HepG2 (cell line): ENCODE measurements at regions not wholly inside any gene's neighbourhood (a gene's known extent, or its start where the extent isn't known, plus 50 kb on each side); places are given as distances from the start of the nearest gene placed in this dataset.

Source experiments
- CC2D1A ChIP-seq: sonication (generic); formaldehyde crosslinking; IDR thresholded peaks from 2 replicates; pipeline ENCODE4 v1.8.1; 2023; ENCODE audit warnings: mild to moderate bottlenecking, missing genetic modification reagents
- ISL2 ChIP-seq: sonication (generic); formaldehyde crosslinking; IDR thresholded peaks from 2 replicates; pipeline ENCODE4 v1.5.0; 2020; ENCODE audit warnings: missing genetic modification reagents
- KDM3A ChIP-seq: IDR thresholded peaks from 2 replicates; pipeline ENCODE4 v1.6.1; 2018; ENCODE audit warnings: low read depth, missing compliant biosample characterization
- KDM4B ChIP-seq: sonication (generic); formaldehyde crosslinking; IDR thresholded peaks from 2 replicates; pipeline ENCODE4 v1.4.0; 2020; ENCODE audit warnings: missing genetic modification reagents
- MED1 ChIP-seq: sonication (generic); formaldehyde crosslinking; IDR thresholded peaks from 2 replicates; pipeline ENCODE4 v1.4.0; 2020; ENCODE audit warnings: missing genetic modification reagents
- NFIC ChIP-seq: IDR thresholded peaks from 2 replicates; pipeline ENCODE4 v1.6.1; 2012; ENCODE audit warnings: mild to moderate bottlenecking, low read length, inconsistent platforms
- NR2F2 ChIP-seq: IDR thresholded peaks from 2 replicates; pipeline ENCODE4 v1.6.1; 2012; ENCODE audit warnings: low read depth, inconsistent platforms, borderline replicate concordance
- NR2F6 ChIP-seq, 2 experiments: IDR thresholded peaks; 2 replicates each; pipeline ENCODE4 v1.6.1; 2016; ENCODE audit warnings: antibody characterized with exemption in 1 of 2, mild to moderate bottlenecking in 1 of 2
- ONECUT2 ChIP-seq: sonication (generic); formaldehyde crosslinking; IDR thresholded peaks from 2 replicates; pipeline ENCODE4 v1.4.0; 2020; ENCODE audit warnings: missing genetic modification reagents
- PITX1 ChIP-seq: sonication (generic); formaldehyde crosslinking; IDR thresholded peaks from 2 replicates; pipeline ENCODE4 v1.5.1; 2020; ENCODE audit warnings: mild to moderate bottlenecking, missing genetic modification reagents
- RARA ChIP-seq: IDR thresholded peaks from 2 replicates; pipeline ENCODE4 v1.6.1; 2016; ENCODE audit warnings: missing genetic modification reagents, missing compliant biosample characterization
- SALL1 ChIP-seq: sonication (generic); formaldehyde crosslinking; IDR thresholded peaks from 2 replicates; pipeline ENCODE4 v1.8.0; 2022; ENCODE audit warnings: mild to moderate bottlenecking, missing genetic modification reagents
- TIGD3 ChIP-seq: sonication (generic); formaldehyde crosslinking; IDR thresholded peaks from 2 replicates; pipeline ENCODE4 v1.5.1; 2020; ENCODE audit warnings: mild to moderate bottlenecking, missing genetic modification reagents, borderline replicate concordance
- ZNF138 ChIP-seq: sonication (generic); formaldehyde crosslinking; IDR thresholded peaks from 2 replicates; pipeline ENCODE4 v1.5.0; 2020; ENCODE audit warnings: mild to moderate bottlenecking, low read depth, missing genetic modification reagents
- ZNF558 ChIP-seq: sonication (generic); formaldehyde crosslinking; IDR thresholded peaks from 2 replicates; pipeline ENCODE4 v1.9.0; 2022; ENCODE audit warnings: mild to moderate bottlenecking, missing genetic modification reagents, borderline replicate concordance
- ZNF75D ChIP-seq: sonication (generic); formaldehyde crosslinking; IDR thresholded peaks from 2 replicates; pipeline ENCODE4 v1.8.1; 2023; ENCODE audit warnings: missing genetic modification reagents, mild to moderate bottlenecking, borderline replicate concordance
- ZNF768 ChIP-seq: sonication (generic); formaldehyde crosslinking; IDR thresholded peaks from 2 replicates; pipeline ENCODE4 v1.4.0; 2020; ENCODE audit warnings: missing genetic modification reagents
- ZZZ3 ChIP-seq: sonication (generic); formaldehyde crosslinking; IDR thresholded peaks from 2 replicates; pipeline ENCODE4 v1.4.0; 2020; ENCODE audit warnings: missing genetic modification reagents, mild to moderate bottlenecking, borderline replicate concordance
- TF ChIP-seq, protein P1 (sequence below): sonication (generic); formaldehyde crosslinking; IDR thresholded peaks from 2 replicates; pipeline ENCODE4 v1.5.1; 2020; ENCODE audit warnings: mild to moderate bottlenecking, missing genetic modification reagents, borderline replicate concordance
- TF ChIP-seq, protein P2 (sequence below): sonication (generic); formaldehyde crosslinking; IDR thresholded peaks from 2 replicates; pipeline ENCODE4 v1.4.0; 2020; ENCODE audit warnings: missing genetic modification reagents, low read depth, mild to moderate bottlenecking, borderline replicate concordance
- TF ChIP-seq, protein P3 (sequence below): sonication (generic); formaldehyde crosslinking; conservative IDR thresholded peaks from 2 replicates; pipeline ENCODE4 v1.4.0; 2020; ENCODE audit warnings: mild to moderate bottlenecking, missing genetic modification reagents, moderate library complexity

- TF ChIP-seq, protein P1, sequence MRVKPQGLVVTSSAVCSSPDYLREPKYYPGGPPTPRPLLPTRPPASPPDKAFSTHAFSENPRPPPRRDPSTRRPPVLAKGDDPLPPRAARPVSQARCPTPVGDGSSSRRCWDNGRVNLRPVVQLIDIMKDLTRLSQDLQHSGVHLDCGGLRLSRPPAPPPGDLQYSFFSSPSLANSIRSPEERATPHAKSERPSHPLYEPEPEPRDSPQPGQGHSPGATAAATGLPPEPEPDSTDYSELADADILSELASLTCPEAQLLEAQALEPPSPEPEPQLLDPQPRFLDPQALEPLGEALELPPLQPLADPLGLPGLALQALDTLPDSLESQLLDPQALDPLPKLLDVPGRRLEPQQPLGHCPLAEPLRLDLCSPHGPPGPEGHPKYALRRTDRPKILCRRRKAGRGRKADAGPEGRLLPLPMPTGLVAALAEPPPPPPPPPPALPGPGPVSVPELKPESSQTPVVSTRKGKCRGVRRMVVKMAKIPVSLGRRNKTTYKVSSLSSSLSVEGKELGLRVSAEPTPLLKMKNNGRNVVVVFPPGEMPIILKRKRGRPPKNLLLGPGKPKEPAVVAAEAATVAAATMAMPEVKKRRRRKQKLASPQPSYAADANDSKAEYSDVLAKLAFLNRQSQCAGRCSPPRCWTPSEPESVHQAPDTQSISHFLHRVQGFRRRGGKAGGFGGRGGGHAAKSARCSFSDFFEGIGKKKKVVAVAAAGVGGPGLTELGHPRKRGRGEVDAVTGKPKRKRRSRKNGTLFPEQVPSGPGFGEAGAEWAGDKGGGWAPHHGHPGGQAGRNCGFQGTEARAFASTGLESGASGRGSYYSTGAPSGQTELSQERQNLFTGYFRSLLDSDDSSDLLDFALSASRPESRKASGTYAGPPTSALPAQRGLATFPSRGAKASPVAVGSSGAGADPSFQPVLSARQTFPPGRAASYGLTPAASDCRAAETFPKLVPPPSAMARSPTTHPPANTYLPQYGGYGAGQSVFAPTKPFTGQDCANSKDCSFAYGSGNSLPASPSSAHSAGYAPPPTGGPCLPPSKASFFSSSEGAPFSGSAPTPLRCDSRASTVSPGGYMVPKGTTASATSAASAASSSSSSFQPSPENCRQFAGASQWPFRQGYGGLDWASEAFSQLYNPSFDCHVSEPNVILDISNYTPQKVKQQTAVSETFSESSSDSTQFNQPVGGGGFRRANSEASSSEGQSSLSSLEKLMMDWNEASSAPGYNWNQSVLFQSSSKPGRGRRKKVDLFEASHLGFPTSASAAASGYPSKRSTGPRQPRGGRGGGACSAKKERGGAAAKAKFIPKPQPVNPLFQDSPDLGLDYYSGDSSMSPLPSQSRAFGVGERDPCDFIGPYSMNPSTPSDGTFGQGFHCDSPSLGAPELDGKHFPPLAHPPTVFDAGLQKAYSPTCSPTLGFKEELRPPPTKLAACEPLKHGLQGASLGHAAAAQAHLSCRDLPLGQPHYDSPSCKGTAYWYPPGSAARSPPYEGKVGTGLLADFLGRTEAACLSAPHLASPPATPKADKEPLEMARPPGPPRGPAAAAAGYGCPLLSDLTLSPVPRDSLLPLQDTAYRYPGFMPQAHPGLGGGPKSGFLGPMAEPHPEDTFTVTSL (CRISPR knock-in tag) = peak; percentile 78; the same call in 1 of the 2 replicates
- no peak for TF ChIP-seq TIGD3 (CRISPR knock-in tag)
- no peak for TF ChIP-seq ZNF768 (CRISPR knock-in tag)
- TF ChIP-seq KDM4B = no peak
- peak; percentile 59 for TF ChIP-seq RARA (CRISPR knock-in tag)
- TF ChIP-seq SALL1 (CRISPR knock-in tag) = peak; percentile 85
- TF ChIP-seq NR2F6 (IDR thresholded peaks at IDR 0.05) = peak; percentile 74
- TF ChIP-seq NR2F6 (CRISPR knock-in tag; IDR thresholded peaks at IDR 0.05) = no peak
- TF ChIP-seq, protein P2, sequence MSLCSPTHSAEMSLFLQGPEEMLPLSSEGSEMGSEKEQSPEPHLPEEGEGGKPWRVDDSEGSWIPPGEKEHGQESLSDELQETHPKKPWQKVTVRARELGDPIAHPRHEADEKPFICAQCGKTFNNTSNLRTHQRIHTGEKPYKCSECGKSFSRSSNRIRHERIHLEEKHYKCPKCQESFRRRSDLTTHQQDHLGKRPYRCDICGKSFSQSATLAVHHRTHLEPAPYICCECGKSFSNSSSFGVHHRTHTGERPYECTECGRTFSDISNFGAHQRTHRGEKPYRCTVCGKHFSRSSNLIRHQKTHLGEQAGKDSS = no peak
- TF ChIP-seq ZZZ3 (CRISPR knock-in tag) = no peak
- TF ChIP-seq KDM3A = no peak
- TF ChIP-seq, protein P3, sequence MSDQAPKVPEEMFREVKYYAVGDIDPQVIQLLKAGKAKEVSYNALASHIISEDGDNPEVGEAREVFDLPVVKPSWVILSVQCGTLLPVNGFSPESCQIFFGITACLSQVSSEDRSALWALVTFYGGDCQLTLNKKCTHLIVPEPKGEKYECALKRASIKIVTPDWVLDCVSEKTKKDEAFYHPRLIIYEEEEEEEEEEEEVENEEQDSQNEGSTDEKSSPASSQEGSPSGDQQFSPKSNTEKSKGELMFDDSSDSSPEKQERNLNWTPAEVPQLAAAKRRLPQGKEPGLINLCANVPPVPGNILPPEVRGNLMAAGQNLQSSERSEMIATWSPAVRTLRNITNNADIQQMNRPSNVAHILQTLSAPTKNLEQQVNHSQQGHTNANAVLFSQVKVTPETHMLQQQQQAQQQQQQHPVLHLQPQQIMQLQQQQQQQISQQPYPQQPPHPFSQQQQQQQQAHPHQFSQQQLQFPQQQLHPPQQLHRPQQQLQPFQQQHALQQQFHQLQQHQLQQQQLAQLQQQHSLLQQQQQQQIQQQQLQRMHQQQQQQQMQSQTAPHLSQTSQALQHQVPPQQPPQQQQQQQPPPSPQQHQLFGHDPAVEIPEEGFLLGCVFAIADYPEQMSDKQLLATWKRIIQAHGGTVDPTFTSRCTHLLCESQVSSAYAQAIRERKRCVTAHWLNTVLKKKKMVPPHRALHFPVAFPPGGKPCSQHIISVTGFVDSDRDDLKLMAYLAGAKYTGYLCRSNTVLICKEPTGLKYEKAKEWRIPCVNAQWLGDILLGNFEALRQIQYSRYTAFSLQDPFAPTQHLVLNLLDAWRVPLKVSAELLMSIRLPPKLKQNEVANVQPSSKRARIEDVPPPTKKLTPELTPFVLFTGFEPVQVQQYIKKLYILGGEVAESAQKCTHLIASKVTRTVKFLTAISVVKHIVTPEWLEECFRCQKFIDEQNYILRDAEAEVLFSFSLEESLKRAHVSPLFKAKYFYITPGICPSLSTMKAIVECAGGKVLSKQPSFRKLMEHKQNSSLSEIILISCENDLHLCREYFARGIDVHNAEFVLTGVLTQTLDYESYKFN (CRISPR knock-in tag) = peak; percentile 61
- peak; percentile 50; the same call in 1 of the 2 replicates for TF ChIP-seq NFIC
- TF ChIP-seq ISL2 (CRISPR knock-in tag) = 0 out of 2 replicates have a peak, but pooled peaks have one; percentile 17
- TF ChIP-seq NR2F2 = peak; percentile 92
- no peak for TF ChIP-seq ZNF75D (CRISPR knock-in tag)
- TF ChIP-seq CC2D1A (CRISPR knock-in tag) = no peak
- TF ChIP-seq ZNF138 (CRISPR knock-in tag) = no peak
- 0 out of 2 replicates have a peak, but pooled peaks have one; percentile 34 for TF ChIP-seq PITX1
- TF ChIP-seq ZNF558 (CRISPR knock-in tag) = no peak
- 0 out of 2 replicates have a peak, but pooled peaks have one; percentile 26 for TF ChIP-seq MED1 (CRISPR knock-in tag)
- TF ChIP-seq ONECUT2 (CRISPR knock-in tag) = peak; percentile 93
These were observed 161.7 kb downstream of the KLF12 start (continued) for GRCh38 chr13:73972545-73972944.
